Pancreas (tissue), 10 donors: ENCODE measurements at regions not wholly inside any gene's neighbourhood (a gene's known extent, or its start where the extent isn't known, plus 50 kb on each side); places are given as distances from the start of the nearest gene placed in this dataset.

Experiments used
- ATAC-seq, 4 donors: fragments of 200-7000 bp; cut with Tn5 transposase; one replicate each; pipeline versions ENCODE4 v1.8.0 to v1.9.1; 2020; ENCODE audit warnings: mild to moderate bottlenecking in 4 of 4, moderate library complexity in 4 of 4
- DNase-seq, 6 donors: peaks; one replicate each; pipeline ENCODE4 v3.0.0-alpha.2; 2020
- FAIRE-seq: peaks from 2 replicates; lab custom pipeline; 2012; peaks lifted over from hg19 to GRCh38; lab: Jason Lieb, UNC
- H3K27ac ChIP-seq, 4 donors: fragments of 200-600 bp; sonication (generic); 1 replicate in 3 of 4; 2 replicates in 1 of 4; pipeline versions ENCODE4 v1.5.0 to v1.8.0; 2020
- H3K27me3 ChIP-seq, 4 donors: fragments of 200-600 bp; one replicate each; pipeline ENCODE4 v1.8.0; 2021
- H3K36me3 ChIP-seq, 3 donors: fragments of 200-600 bp; sonication (generic) in 1 of 3; one replicate each; pipeline versions ENCODE4 v1.5.0 to v1.8.0; 2020 to 2021
- H3K4me1 ChIP-seq, 3 donors: fragments of 200-600 bp; one replicate each; pipeline ENCODE4 v1.8.0; 2021
- H3K4me3 ChIP-seq, 4 donors: fragments of 200-600 bp; sonication (generic) in 2 of 4; one replicate each; pipeline versions ENCODE4 v1.5.0 to v1.8.0; 2020 to 2021
- H3K9me3 ChIP-seq, 4 donors: fragments of 200-600 bp; one replicate each; pipeline ENCODE4 v1.8.0; 2021
- WGBS, 2 donors: extraction: QIAGEN DNeasy Blood & Tissue Kit; methylation state at CpG; one replicate each; pipeline ENCODE4 v1.1.7; 2013; 5-methylcytosine and 5-hydroxymethylcytosine counted together
- intact Hi-C, 3 donors: fragments of 100-400 bp; cut with DNase I; formaldehyde crosslinking; loops; one replicate each; pipeline versions ENCODE4 v1.11.1 to v1.14.2; 2022
- TF ChIP-seq, protein P1 (sequence below), 4 donors: fragments of 200-600 bp; sonication (generic) in 3 of 4; IDR thresholded peaks; one replicate each; pipeline versions ENCODE4 v1.5.0 to v1.8.0; 2021; ENCODE audit warnings: antibody characterized with exemption in 4 of 4
- donor health status: healthy with polysubstance abuse.
- donor health status: DM: no; HTN: no; CAD: no; lungs with moderate emphysema.
- donor health status: DM: no; HTN: no; CAD: no.
- donor health status: control.
- donor health status: control.
- donor health status: Bipolar disorder and iron deficiency.
- donor health status: DM: yes; HTN: yes; CAD: no.
- donor health status: DM: no; HTN: no; CAD: no.
- donor health status: DM: no; HTN: no; CAD: no.
- donor health status: DM: yes; HTN: yes; CAD: no.

DNA sequence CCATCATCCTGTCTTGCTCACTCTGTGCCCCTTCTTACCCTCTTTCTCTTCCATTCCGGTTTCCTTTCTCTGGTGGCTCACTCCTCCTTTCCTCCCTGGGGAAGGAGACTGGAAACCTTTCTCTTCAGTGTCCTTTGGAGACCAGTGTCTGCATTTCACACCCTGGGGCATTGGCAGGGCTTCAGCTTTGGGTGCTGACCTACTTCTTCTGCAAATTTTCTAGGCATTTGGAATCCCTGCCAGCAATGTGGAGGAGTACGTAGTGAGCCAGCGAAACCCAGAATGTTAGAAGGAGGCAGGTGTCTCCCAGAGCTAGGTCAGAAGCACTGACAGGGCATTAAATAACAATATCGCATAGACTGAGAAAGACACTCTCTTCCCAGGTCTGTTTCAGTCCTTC, 122.2 kb downstream of the SLC28A3 start:
- FAIRE-seq (no peak), DNase-seq (no peak), ATAC-seq (no peak)
- WGBS, 2 donors, result 64 to 72% methylated on average over 4 of the region's 4 CpGs
- TF ChIP-seq, protein P1, sequence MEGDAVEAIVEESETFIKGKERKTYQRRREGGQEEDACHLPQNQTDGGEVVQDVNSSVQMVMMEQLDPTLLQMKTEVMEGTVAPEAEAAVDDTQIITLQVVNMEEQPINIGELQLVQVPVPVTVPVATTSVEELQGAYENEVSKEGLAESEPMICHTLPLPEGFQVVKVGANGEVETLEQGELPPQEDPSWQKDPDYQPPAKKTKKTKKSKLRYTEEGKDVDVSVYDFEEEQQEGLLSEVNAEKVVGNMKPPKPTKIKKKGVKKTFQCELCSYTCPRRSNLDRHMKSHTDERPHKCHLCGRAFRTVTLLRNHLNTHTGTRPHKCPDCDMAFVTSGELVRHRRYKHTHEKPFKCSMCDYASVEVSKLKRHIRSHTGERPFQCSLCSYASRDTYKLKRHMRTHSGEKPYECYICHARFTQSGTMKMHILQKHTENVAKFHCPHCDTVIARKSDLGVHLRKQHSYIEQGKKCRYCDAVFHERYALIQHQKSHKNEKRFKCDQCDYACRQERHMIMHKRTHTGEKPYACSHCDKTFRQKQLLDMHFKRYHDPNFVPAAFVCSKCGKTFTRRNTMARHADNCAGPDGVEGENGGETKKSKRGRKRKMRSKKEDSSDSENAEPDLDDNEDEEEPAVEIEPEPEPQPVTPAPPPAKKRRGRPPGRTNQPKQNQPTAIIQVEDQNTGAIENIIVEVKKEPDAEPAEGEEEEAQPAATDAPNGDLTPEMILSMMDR (IDR thresholded peaks at IDR 0.05), result no peak
- Histone ChIP-seq H3K9me3 (no peaks in the 10 kb centered on the region), H3K27me3 (no peaks in the 10 kb centered on the region), H3K27ac (no peak overlapping the region), H3K4me1 (no peaks in the 10 kb centered on the region), H3K4me3 (no peak overlapping the region), H3K36me3 (no peaks in the 10 kb centered on the region)
- intact Hi-C loops, result no loop called here

DNA sequence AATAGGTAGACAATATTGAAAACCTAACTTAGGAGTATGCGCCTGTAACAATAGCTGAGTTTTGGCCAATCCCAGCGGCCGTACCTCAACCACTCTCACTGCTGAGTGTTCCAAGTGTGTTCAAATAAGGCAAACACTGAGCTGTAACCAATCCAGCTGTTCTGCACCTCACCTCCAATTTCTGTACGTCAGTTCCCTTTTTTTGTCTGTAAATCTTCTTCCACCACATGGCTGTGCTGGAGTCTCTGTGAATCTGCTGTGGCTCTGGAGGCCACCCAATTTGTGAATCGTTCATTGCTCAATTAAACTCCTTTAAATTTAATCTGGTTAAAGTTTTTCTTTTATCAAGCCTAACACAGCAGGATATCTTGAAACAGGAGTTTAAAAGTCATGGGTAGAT, 116.3 kb downstream of the SLC28A3 start:
- FAIRE-seq (no peak), DNase-seq (no peak), ATAC-seq (no peak)
- Histone ChIP-seq H3K27ac (no peak overlapping the region), H3K9me3 (no peaks in the 10 kb centered on the region), H3K4me1 (no peaks in the 10 kb centered on the region), H3K4me3 (no peak overlapping the region), H3K36me3 (no peaks in the 10 kb centered on the region), H3K27me3 (no peaks in the 10 kb centered on the region)
- TF ChIP-seq, protein P1 (IDR thresholded peaks at IDR 0.05), result no peak
- intact Hi-C loops, result no loop called here
- WGBS, 2 donors, result 65 to 82% methylated on average over 5 of the region's 5 CpGs
